Activated CD4-positive, alpha-beta memory T cell treated with anti-CD3 and anti-CD28 coated beads, Interleukin-2, amount 10 ng/mL, durations not matched to agents 7 days and 5 days (primary cell): ENCODE measurements at regions not wholly inside any gene's neighbourhood (a gene's known extent, or its start where the extent isn't known, plus 50 kb on each side); places are given as distances from the start of the nearest gene placed in this dataset.

Experiments used
- CTCF ChIA-PET: fragments of 350-600 bp; sonication (Branson Sonifier 250); formaldehyde crosslinking; loops from one replicate; lab custom pipeline; 2021; ENCODE audit warnings: antibody characterized with exemption, inconsistent platforms; lab: Charles Lee
- POLR2A ChIA-PET: fragments of 350-600 bp; sonication (Branson Sonifier 250); formaldehyde crosslinking; loops from one replicate; lab custom pipeline; 2021; ENCODE audit warnings: antibody characterized with exemption; lab: Charles Lee
- DNase-seq: peaks from one replicate; pipeline ENCODE4 v3.0.0-alpha.2; 2020
- H3K27ac Mint-ChIP-seq: one replicate; pipeline ENCODE4 v1.8.0; 2021; ENCODE audit warnings: mild to moderate bottlenecking, mixed read lengths
- H3K27me3 Mint-ChIP-seq: one replicate; pipeline ENCODE4 v1.8.0; 2021; ENCODE audit warnings: mixed read lengths
- H3K36me3 Mint-ChIP-seq: one replicate; pipeline ENCODE4 v1.8.0; 2021; ENCODE audit warnings: low read depth, mixed read lengths
- H3K4me1 Mint-ChIP-seq: one replicate; pipeline ENCODE4 v1.8.0; 2021; ENCODE audit warnings: mixed read lengths
- H3K4me3 Mint-ChIP-seq: one replicate; pipeline ENCODE4 v1.8.0; 2021; ENCODE audit warnings: mild to moderate bottlenecking, mixed read lengths
- H3K9me3 Mint-ChIP-seq: one replicate; pipeline ENCODE4 v1.8.0; 2021; ENCODE audit warnings: mixed read lengths

GRCh38 chr6:148080315-148080714 lies 262.3 kb upstream of the SASH1 start:
- ChIA-PET CTCF (no interaction called here), POLR2A (no interaction called here)
- Mint-ChIP-seq H3K36me3 (no peaks in the 10 kb centered on the region), H3K4me3 (no peak overlapping the region), H3K27ac (no peak overlapping the region), H3K4me1 (no peaks in the 10 kb centered on the region), H3K27me3 (no peaks in the 10 kb centered on the region), H3K9me3 (no peaks in the 10 kb centered on the region)
- no peak for DNase-seq

- Mint-ChIP-seq H3K4me3 (no peak overlapping the region), H3K27ac (no peak overlapping the region), H3K36me3 (no peaks in the 10 kb centered on the region), H3K27me3 (no peaks in the 10 kb centered on the region), H3K9me3 (no peaks in the 10 kb centered on the region), H3K4me1 (no peaks in the 10 kb centered on the region)
- no peak for DNase-seq
- CTCF ChIA-PET: no interaction called here
- POLR2A ChIA-PET: no interaction called here
These were observed 261.6 kb upstream of the SASH1 start for GRCh38 chr6:148081076-148081475.

- no peak overlapping the region for H3K27ac Mint-ChIP-seq
These were observed 260.6 kb upstream of the SASH1 start for GRCh38 chr6:148082044-148082443.

GRCh38 chr6:148082696-148083095 lies 259.9 kb upstream of the SASH1 start:
- Mint-ChIP-seq H3K4me3 (no peak overlapping the region), H3K4me1 (no peaks in the 10 kb centered on the region), H3K27ac (no peak overlapping the region), H3K27me3 (no peaks in the 10 kb centered on the region), H3K9me3 (no peaks in the 10 kb centered on the region), H3K36me3 (no peaks in the 10 kb centered on the region)
- ChIA-PET POLR2A (no interaction called here), CTCF (no interaction called here)
- DNase-seq: no peak

More at GRCh38 chr6:148082044-148082443, 260.6 kb upstream of the SASH1 start:
- H3K4me1 Mint-ChIP-seq: no peaks in the 10 kb centered on the region
- ChIA-PET CTCF (no interaction called here), POLR2A (no interaction called here)
- H3K9me3 Mint-ChIP-seq: no peaks in the 10 kb centered on the region
- no peak for DNase-seq
- H3K4me3 Mint-ChIP-seq: no peak overlapping the region
- H3K27me3 Mint-ChIP-seq: no peaks in the 10 kb centered on the region
- H3K36me3 Mint-ChIP-seq: no peaks in the 10 kb centered on the region

GRCh38 chr6:148085631-148086331 lies 256.9 kb upstream of the SASH1 start:
- no peaks in the 10 kb centered on the region for H3K4me1 Mint-ChIP-seq
- no peaks in the 10 kb centered on the region for H3K36me3 Mint-ChIP-seq
- H3K27me3 Mint-ChIP-seq: no peaks in the 10 kb centered on the region
- DNase-seq: no peak
- ChIA-PET CTCF (no interaction called here), POLR2A (no interaction called here)
- H3K9me3 Mint-ChIP-seq: peaks cover 2% of the 10 kb centered on the region
- no peak overlapping the region for H3K4me3 Mint-ChIP-seq
- no peak overlapping the region for H3K27ac Mint-ChIP-seq

- Mint-ChIP-seq H3K9me3 (peaks cover 2% of the 10 kb centered on the region), H3K4me1 (no peaks in the 10 kb centered on the region), H3K27ac (no peak overlapping the region), H3K36me3 (no peaks in the 10 kb centered on the region), H3K4me3 (no peak overlapping the region), H3K27me3 (no peaks in the 10 kb centered on the region)
- ChIA-PET CTCF (no interaction called here), POLR2A (no interaction called here)
- DNase-seq: no peak
These were observed 256.3 kb upstream of the SASH1 start for GRCh38 chr6:148086386-148086785.

GRCh38 chr6:148086843-148087242 lies 255.8 kb upstream of the SASH1 start:
- no peaks in the 10 kb centered on the region for H3K4me1 Mint-ChIP-seq
- H3K9me3 Mint-ChIP-seq: peaks cover 2% of the 10 kb centered on the region
- no peak for DNase-seq
- H3K36me3 Mint-ChIP-seq: no peaks in the 10 kb centered on the region
- CTCF ChIA-PET: no interaction called here
- H3K27me3 Mint-ChIP-seq: no peaks in the 10 kb centered on the region
- no peak overlapping the region for H3K4me3 Mint-ChIP-seq
- POLR2A ChIA-PET: no interaction called here
- H3K27ac Mint-ChIP-seq: no peak overlapping the region

- no peaks in the 10 kb centered on the region for H3K4me1 Mint-ChIP-seq
- no peak overlapping the region for H3K27ac Mint-ChIP-seq
- no peak for DNase-seq
- H3K4me3 Mint-ChIP-seq: no peak overlapping the region
- POLR2A ChIA-PET: no interaction called here
- H3K9me3 Mint-ChIP-seq: peaks cover 2% of the 10 kb centered on the region
- CTCF ChIA-PET: no interaction called here
- no peaks in the 10 kb centered on the region for H3K27me3 Mint-ChIP-seq
- no peaks in the 10 kb centered on the region for H3K36me3 Mint-ChIP-seq
These were observed 255.0 kb upstream of the SASH1 start for GRCh38 chr6:148087659-148088058.

- Mint-ChIP-seq H3K27me3 (no peaks in the 10 kb centered on the region), H3K36me3 (no peaks in the 10 kb centered on the region), H3K27ac (no peak overlapping the region), H3K4me3 (no peak overlapping the region), H3K4me1 (no peaks in the 10 kb centered on the region), H3K9me3 (peaks cover 2% of the 10 kb centered on the region)
- POLR2A ChIA-PET: no interaction called here
- CTCF ChIA-PET: no interaction called here
- no peak for DNase-seq
These were observed 252.3 kb upstream of the SASH1 start for GRCh38 chr6:148090326-148090725.

- ChIA-PET CTCF (no interaction called here), POLR2A (interaction anchor here (1.1 kb wide), 1 partner anchor 45 kb away, joined by 3 read pairs; no protein-coding TSS in a partner anchor)
- H3K27me3 Mint-ChIP-seq: no peaks in the 10 kb centered on the region
- no peak overlapping the region for H3K4me3 Mint-ChIP-seq
- H3K4me1 Mint-ChIP-seq: no peaks in the 10 kb centered on the region
- peaks cover 2% of the 10 kb centered on the region for H3K9me3 Mint-ChIP-seq
- no peak overlapping the region for H3K27ac Mint-ChIP-seq
- H3K36me3 Mint-ChIP-seq: no peaks in the 10 kb centered on the region
- no peak for DNase-seq
These were observed 251.2 kb upstream of the SASH1 start for GRCh38 chr6:148091394-148091793.

GRCh38 chr6:148103436-148103835 lies 239.2 kb upstream of the SASH1 start:
- Mint-ChIP-seq H3K27ac (no peak overlapping the region), H3K27me3 (peaks cover 4% of the 10 kb centered on the region), H3K4me3 (no peak overlapping the region), H3K9me3 (no peaks in the 10 kb centered on the region), H3K4me1 (no peaks in the 10 kb centered on the region), H3K36me3 (no peaks in the 10 kb centered on the region)
- ChIA-PET POLR2A (no interaction called here), CTCF (no interaction called here)
- DNase-seq: no peak

GRCh38 chr6:148104131-148104530 lies 238.5 kb upstream of the SASH1 start:
- no peak for DNase-seq
- Mint-ChIP-seq H3K27me3 (peaks cover 6% of the 10 kb centered on the region), H3K36me3 (no peaks in the 10 kb centered on the region), H3K4me1 (no peaks in the 10 kb centered on the region), H3K27ac (no peak overlapping the region), H3K9me3 (no peaks in the 10 kb centered on the region), H3K4me3 (no peak overlapping the region)
- CTCF ChIA-PET: interaction anchor here (1.0 kb wide), 1 partner anchor 41 kb away, joined by 3 read pairs; no protein-coding TSS in a partner anchor
- POLR2A ChIA-PET: no interaction called here

GRCh38 chr6:148105695-148106094 lies 236.9 kb upstream of the SASH1 start:
- Mint-ChIP-seq H3K36me3 (no peaks in the 10 kb centered on the region), H3K27me3 (peaks cover 6% of the 10 kb centered on the region)
- POLR2A ChIA-PET: no interaction called here

GRCh38 chr6:148107911-148108310 lies 234.7 kb upstream of the SASH1 start:
- POLR2A ChIA-PET: no interaction called here
- Mint-ChIP-seq H3K27me3 (peaks cover 6% of the 10 kb centered on the region), H3K4me1 (no peaks in the 10 kb centered on the region), H3K36me3 (no peaks in the 10 kb centered on the region), H3K9me3 (no peaks in the 10 kb centered on the region), H3K27ac (no peak overlapping the region), H3K4me3 (no peak overlapping the region)
- no peak for DNase-seq
- CTCF ChIA-PET: no interaction called here

More at GRCh38 chr6:148105695-148106094, 236.9 kb upstream of the SASH1 start:
- no peak overlapping the region for H3K27ac Mint-ChIP-seq
- no peaks in the 10 kb centered on the region for H3K9me3 Mint-ChIP-seq
- no peak overlapping the region for H3K4me3 Mint-ChIP-seq
- H3K4me1 Mint-ChIP-seq: no peaks in the 10 kb centered on the region
- DNase-seq: no peak
- CTCF ChIA-PET: no interaction called here
